Hematopoietic multipotent progenitor cell (in vitro differentiated cells): ENCODE measurements at regions not wholly inside any gene's neighbourhood (a gene's known extent, or its start where the extent isn't known, plus 50 kb on each side); places are given as distances from the start of the nearest gene placed in this dataset.
"Not testable (repeated sequence)": the region's sequence is repeated elsewhere in the genome, so short reads cannot be mapped to it uniquely, and the experiment has no call there.

Experiments
- DNase-seq, 3 donors: peaks; one replicate each; pipeline ENCODE4 v3.0.0-alpha.2; 2011 to 2015; ENCODE audit warnings: low read depth in 2 of 3, low spot score in 2 of 3

DNA sequence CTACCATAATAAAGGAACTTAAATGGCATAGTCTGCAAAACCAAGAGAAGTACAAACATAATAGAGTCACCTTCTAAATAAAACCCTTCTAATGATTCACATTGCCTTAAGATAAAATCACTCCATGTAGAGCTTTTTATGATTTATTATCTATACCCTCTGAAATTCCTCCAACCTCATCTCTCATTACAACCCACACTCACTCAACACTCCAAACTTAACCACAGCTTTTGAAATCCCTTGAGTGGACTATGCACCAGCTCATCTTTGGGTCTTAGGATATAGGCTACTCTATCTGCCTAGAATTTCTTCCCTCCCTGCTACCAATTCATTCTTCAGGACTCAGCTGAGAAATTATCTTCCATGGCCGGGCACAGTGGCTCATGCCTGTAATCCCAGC is 122.5 kb downstream of the CETN3 start:
- no peak for DNase-seq

DNA sequence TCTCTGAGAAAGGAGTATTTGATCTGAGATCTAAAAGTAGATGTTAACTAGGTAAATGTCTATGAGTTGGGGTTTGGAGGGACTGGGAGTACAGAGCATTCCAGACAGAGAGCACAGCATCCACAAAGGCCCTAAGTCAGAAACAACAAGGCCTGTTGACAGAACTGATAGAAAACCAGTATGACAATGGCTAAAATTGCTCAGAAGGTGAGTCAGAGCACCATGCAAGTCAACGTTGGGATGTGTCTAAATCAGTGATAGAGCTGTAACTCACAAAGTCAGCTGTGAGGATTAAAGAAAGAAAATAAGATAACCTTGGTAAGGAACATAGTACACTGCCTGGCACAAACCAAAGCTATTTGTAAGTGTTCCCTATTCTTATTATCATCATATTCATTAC is 124.0 kb downstream of the CETN3 start:
- no peak for DNase-seq

DNA sequence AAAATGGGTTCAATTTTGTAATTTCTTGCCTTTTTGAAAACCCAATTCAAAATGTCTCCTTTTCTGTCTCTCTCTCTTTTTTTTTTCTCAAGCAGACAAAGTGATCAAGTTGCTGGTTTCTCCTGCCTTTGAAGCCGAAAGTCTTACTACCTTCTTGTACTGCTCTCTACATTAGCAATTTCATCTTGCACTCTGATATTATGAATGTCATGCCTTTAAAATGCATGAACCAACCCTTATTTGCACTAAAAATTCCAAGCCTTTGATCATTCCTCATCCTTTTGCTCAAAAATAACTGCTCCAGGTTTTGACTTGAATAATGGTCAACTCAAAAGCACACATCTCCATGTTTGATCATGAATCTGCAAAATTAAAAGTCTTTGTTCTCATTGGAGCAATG is 125.2 kb downstream of the CETN3 start:
- no peak for DNase-seq

- DNase-seq = no peak
Measured at GRCh38 chr5:90279091-90279490, 130.5 kb downstream of the CETN3 start.

DNA sequence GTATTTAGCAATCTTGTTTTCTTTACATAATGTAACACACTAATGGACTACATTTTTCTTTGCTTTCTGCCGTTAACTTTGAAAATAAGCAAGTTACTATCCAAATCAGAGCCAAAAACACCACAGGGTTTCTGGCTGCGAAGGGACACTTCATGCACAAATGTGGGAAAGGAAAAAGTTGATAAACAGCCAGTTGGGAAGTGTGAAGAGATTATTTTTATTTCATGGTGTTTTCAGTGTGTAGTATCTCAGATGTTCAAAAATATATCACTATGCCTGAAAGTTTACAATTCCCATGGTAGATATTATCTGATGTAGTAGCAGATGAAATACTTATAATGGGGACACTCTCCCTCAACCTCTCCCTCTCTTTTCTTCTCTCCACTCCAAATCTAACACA is 135.3 kb downstream of the CETN3 start:
- no peak for DNase-seq

GRCh38 chr5:90267646-90268045 is 141.9 kb downstream of the CETN3 start:
- no peak for DNase-seq

DNA sequence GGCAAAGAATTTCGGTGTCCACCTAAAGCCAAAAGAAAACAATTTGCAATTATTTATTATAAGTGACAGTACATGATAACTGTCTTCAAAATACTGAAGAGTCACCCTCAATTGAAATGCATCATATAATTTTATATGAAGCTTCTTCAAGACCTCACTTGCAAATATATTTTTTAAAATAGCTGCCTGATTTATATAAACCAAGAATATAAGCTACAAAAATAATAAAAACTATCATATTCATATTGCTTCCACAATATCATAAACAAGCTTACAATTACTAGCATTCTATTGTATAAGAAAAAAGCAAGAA is 144.1 kb downstream of the CETN3 start:
- no peak for DNase-seq

DNA sequence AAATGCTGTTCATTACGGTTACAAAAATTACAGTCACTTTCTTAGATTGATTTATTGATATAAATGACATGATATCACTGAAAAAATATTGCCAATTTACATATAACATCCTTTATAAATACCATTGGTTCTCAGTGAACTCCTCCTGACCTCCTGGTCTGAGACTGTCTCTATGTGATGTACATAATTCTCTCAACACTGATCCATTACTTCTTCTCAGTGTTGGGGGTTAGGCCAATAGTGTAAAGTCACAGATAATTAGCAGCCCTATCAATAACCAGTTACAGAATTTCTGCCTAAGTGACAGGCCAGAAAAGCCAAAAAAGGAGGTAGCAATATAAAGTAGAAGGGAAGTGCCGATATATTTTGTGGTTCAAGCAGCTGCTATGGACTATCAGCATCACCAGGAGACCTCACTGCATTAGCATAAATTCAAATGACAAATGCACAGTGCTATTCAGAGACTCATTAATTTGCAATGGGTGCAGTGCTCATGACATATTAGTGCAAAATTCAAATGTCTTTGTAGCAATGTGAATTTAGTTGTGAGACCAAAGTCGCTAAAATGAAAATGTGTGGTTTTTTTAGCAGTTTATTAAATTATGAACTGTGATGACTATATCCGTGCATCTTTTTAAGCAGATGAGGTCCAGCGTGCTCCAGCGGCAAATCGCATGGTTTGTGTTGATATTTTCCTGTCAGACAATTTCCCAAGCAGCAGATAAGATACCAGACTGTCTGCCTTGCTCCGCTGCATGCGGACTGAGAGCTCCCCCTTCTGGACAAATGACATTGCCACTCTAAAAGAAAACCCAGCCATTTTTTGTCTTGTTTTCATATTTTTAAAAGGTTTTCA is 144.6 kb downstream of the CETN3 start:
- DNase-seq = peak in 2 of 3 donors; percentile 55 to 76

DNA sequence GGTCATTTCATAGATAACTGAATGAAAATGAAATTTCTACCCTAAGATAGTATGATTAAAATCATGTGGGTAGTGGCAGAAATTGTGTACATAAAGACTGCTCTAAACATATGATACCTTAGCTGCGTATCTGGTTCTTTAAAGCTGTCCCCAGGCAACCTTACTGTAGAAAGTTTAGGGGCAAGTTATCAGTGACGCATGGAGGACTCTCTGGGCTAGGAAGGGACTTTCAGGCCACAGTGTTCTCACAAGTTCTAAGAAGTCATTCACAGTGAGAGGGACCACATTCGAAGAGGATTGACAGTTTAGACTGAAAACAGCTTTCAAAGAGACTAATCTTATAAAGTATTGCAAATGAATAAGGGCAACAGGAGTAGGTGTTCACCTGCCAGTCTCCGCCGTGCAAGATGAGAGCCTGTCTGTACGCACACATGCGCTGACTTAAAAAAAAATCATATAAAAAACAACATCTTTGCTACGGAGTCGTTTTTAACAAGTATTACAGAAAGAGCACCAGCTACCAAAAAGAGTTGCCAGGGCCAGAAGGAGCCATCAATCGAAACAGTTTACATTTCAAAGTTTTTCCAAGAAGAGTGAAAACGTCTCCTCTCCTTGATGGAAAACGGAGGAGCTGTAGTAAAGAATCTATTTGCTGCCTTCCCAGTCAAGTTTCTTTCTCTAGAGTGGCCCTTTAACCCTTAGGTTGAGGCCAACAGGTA is 146.3 kb downstream of the CETN3 start:
- no peak for DNase-seq

- no peak for DNase-seq
Measured at GRCh38 chr5:90251447-90251846, 158.1 kb downstream of the CETN3 start.

GRCh38 chr5:90248640-90249039 is 160.9 kb downstream of the CETN3 start:
- DNase-seq = no peak

DNA sequence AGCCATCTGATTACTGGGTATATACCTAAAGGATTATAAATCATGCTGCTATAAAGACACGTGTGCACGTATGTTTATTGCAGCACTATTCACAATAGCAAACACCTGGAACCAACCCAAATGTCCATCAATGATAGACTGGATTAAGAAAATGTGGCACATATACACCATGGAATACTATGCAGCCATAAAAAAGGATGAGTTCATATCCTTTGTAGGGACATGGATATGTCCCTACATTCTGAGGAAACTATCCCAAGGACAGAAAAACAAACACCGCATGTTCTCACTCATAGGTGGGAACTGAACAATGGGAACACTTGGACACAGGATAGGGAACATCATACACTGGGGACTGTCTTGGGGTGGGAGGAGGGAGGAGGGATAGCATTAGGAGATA is 165.7 kb downstream of the CETN3 start:
- DNase-seq = not testable (repeated sequence)

GRCh38 chr5:90233476-90233875 is 176.1 kb downstream of the CETN3 start:
- no peak for DNase-seq

DNA sequence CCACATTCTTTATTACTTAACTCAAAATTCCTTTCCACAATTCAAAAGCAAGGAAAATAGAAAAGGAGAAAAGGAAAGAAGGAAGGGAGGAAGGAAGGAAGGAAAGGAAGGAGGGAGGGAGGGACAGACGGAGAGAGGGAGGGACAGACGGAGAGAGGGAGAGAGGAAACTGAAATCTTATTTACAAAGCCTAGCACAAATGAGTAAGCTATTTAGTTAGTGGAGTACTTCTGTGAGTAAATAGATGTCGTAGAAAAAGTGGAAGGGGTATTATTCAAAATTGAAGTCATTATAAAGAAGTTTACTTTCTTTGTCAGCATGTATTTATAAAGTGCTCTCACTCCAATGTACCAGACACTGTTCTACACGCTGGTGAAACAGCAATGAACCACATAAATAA is 177.9 kb downstream of the CETN3 start:
- no peak for DNase-seq

DNA sequence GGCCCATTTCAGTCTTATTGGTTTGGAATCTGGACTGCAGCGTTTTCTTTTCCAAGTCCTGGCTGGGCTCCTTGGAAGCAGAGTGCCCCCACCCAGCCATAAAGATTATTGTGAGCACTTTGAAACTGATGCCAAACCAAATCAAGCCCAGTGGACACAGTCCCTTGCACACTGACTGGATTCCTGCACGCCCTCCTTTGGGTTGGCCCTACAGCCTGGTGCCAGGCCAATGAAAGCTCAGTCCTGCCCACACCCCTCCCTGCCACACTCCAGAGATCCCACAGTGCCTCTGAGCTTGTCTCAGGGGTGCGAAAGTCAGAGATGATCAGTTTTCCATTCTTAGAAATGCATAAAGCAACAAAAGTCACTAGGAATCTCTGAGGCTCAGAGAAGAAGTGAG is 181.9 kb downstream of the CETN3 start:
- no peak for DNase-seq

DNA sequence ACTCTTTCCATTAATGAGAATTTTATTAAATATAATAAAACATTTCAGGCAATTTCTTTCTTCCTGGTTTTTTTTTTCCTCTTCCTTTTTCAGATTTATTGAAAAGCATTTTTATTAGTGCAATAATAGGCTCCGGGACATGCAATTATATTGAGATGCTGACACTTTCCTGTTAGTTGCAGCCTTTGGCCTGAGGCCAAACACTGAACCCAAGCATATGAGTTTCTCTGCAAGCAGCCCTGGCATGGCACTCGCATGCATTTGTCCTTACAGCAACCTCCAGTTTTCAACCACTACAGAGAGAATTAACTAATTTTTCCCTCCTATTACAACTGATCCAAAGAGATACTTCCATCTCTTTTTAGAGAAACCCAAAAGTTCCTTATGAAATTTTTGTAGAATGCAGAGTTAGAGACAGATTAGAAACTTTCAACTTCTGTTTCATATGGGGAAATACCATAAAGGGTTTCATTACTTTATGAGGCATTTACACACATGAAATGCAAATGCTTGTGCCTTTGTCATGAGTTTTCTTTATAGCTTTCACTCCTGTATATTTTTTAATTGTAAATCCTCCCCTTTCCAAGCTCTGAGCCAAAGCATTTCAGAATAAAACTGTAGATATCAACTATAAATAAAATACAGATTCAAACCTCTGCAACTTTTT is 183.0 kb downstream of the CETN3 start:
- no peak for DNase-seq

- DNase-seq = no peak
Measured at GRCh38 chr5:90224342-90224741, 185.2 kb downstream of the CETN3 start.

- no peak for DNase-seq
Measured at GRCh38 chr5:90223756-90224155, 185.8 kb downstream of the CETN3 start.

- no peak for DNase-seq
Measured at GRCh38 chr5:90221951-90222350, 187.6 kb downstream of the CETN3 start.

DNA sequence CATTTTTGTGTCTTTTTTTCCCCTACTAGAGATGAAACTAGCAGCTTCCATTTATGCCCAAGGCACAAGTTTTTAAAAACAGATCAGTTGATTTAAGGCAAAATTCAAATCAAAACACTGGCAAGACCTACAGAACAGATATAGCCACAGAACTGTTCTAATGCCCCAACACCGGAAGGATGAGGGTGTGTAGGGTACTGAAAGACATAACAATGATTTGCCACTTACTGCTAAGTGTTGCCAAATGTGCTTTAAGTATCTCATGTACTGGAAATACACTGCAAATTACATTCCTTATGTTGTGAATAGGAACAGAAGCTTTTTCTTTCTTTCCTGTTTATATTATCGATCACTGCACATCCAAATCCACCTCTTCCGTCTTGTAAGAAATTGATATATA is 189.0 kb downstream of the CETN3 start:
- no peak for DNase-seq

DNA sequence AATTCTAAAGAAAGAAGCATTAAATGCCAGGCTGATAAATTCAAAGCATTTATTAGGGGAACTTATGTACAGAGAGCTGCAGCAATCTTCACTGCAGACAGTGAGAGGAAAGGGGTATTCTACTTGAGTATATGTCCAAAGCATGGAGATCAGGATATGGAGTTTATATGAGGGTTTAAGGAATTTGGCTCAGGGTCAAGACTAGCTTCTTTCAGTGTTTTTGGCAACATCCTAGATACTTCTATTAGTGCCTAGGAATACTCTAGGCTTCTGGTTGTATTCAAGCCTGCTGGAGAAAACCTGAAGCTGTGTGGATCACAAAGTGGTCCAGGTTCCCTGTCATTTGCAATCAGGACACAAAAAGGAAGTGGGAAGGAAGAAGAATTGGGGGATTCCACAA is 194.6 kb downstream of the CETN3 start:
- DNase-seq = no peak

GRCh38 chr5:90208323-90208722 is 201.2 kb downstream of the CETN3 start:
- DNase-seq = not testable (repeated sequence)
